HG02759 (cell line): ENCODE measurements at regions not wholly inside any gene's neighbourhood (a gene's known extent, or its start where the extent isn't known, plus 50 kb on each side); places are given as distances from the start of the nearest gene placed in this dataset.
"Not testable (repeated sequence)": the region's sequence is repeated elsewhere in the genome, so short reads cannot be mapped to it uniquely, and the experiment has no call there.

ENCODE experiments used
- ATAC-seq: cut with Tn5 transposase; IDR thresholded peaks from one replicate; pipeline ENCODE4 v1.9.1; 2021; ENCODE audit warnings: mild to moderate bottlenecking, moderate library complexity; ENCODE audit not compliant: unreplicated experiment

DNA sequence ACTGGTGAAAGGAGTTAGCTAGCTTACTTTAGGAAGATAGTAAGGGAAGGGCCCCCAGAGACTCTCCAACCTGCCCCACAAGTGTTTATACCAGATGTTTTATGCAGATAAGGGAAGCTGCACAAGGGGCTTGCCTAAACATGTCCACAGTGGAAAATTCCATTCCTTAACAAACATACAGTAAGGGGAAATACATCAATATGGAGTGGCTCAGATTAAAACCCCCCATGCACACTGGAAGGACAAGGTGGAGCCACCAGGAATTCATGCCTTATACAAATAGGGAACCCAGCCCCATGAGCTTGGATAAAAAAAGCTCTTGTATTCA is 106.3 kb upstream of the GPBP1 start:
- ATAC-seq = no peak

DNA sequence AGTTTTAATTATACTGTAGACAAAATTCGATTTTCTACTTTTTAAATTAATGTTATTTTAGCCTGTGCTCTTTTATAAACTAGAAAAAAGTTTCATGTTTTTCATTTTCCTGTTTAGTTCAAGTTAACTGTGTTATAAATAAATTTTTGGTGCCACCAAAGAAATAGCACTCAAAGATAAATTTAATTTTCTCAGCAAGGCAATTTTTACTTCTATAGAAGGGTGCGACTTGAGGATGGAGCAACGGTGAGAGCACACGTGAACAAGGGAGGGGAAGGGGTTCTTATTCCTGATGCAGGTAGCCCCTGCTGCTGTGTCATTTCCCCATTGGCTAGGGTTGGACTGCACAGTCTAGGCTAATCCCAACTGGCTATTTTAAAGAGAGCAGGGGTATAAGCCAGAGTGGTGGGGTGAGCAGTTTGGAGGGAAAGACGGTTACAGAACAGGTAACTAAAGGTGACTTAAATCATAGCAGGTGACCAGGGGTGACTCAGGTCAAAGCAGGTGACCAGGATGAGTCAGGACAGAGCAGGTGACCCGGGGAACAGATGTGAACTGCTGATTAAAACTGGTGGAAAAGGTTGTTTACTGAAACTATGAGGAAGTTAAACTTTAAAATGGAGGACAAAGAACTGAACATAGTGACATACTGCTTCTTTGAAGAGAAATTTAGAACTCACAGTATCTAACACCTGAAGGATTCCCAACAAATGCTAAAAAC is 104.6 kb upstream of the GPBP1 start:
- ATAC-seq = no peak

DNA sequence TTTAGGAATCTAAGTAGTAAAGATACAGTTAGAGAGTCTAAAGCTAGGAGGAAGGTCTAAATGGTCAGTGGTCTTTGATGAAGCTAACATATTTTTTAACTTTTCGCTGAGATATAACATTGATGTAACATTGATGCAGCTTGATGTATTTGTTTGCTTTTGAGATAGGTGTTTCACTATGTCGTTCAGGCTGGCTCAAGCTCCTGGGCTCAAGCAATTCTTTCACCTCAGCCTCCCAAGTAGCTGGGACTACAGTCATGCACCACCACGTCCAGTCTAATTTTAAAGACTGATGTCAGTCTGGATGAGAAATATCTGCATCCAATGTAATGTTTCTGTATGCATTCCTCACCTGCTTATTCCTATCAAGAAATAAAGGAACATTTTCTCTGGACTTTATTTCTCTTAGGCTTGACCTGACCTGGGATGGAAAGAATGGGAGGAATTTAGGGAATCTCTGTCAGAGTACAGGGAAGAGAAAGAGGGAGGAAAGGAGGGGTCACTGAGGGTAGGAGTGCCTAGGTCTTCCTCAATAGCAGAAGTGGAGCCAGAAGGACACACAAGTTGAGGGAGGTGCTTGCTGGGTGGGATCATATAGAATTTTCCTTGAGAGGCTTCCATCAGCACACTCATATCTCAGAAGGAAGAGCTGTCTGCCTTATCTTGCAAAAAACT is 101.5 kb upstream of the GPBP1 start:
- ATAC-seq = no peak

DNA sequence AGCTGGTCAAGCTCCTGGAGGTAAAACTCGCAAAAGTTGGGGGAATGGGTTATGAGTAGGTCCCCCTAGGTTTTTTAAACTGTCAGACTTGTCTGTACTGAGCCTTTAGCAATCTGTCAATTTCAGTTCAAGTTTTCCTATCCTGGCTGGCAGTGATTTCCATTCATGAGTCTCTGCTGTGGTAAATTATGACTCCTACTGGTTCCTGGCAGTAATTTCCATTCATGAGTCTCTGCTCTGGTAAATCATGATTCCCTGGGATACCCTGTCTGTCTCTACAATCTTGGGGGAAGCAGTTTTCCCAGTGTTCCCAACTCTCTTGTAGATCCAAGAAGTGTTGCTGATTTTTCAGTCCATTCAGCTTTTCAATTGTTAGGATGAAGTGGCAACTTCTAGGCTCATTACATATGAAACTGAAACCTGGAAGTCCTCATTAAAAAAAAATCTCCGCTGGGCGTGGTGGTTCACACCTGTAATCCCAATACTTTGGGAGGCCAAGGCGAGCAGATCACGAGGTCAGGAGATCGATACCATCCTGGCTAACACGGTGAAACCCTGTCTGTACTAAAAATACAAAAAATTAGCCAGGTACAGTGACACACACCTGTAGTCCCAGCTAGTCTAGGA is 91.3 kb upstream of the GPBP1 start:
- no peak for ATAC-seq

DNA sequence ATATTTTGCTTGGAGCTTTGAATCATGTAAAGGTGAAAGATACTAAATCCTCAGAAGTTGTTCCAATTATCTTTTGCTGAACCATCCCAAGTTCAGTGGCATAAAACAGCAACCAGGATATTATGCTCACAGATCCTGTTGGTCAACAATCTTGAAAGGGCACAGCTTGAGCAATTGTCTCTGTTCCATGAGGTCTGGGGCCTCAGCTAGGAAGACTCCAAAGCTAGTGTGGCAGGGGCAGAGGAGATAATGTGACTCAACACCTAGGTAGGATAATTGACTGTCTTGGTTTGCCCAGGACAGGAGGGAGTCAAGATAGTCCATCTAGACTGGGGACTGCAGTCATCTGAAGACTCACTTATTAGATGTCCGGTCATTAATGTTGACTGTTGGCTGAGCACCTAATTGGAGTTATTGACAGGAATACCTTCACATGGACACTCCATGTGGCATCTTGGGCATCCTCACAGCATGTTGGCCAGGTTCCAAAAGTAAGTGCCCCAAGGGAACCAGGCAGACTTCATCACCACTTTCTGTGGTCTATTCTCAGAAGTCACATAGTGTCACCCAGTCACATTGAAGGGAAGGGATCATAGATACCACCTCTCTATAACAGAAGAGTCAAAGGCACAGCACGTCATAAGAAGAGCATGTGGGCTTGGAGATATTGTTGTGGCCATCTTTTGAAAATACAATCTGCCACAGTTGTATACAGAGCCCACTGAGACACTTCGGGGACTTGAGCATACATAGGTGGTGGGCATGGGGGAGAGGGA is 88.4 kb upstream of the GPBP1 start:
- ATAC-seq = no peak

DNA sequence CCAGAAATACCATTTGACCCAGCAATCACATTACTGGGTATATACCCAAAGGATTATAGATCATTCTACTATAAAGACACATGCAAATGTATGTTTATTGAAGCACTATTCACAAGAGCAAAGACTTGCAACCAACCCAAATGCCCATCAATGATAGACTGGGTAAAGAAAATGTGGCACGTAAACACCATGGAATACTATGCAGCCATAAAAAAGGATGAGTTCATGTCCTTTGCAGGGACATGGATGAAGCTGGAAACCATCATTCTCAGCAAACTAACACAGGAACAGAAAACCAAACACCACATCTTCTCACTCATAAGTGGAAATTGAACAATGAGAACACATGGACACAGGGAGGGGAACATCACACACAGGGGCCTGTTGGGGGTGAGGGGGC is 85.9 kb upstream of the GPBP1 start:
- not testable (repeated sequence) for ATAC-seq

DNA sequence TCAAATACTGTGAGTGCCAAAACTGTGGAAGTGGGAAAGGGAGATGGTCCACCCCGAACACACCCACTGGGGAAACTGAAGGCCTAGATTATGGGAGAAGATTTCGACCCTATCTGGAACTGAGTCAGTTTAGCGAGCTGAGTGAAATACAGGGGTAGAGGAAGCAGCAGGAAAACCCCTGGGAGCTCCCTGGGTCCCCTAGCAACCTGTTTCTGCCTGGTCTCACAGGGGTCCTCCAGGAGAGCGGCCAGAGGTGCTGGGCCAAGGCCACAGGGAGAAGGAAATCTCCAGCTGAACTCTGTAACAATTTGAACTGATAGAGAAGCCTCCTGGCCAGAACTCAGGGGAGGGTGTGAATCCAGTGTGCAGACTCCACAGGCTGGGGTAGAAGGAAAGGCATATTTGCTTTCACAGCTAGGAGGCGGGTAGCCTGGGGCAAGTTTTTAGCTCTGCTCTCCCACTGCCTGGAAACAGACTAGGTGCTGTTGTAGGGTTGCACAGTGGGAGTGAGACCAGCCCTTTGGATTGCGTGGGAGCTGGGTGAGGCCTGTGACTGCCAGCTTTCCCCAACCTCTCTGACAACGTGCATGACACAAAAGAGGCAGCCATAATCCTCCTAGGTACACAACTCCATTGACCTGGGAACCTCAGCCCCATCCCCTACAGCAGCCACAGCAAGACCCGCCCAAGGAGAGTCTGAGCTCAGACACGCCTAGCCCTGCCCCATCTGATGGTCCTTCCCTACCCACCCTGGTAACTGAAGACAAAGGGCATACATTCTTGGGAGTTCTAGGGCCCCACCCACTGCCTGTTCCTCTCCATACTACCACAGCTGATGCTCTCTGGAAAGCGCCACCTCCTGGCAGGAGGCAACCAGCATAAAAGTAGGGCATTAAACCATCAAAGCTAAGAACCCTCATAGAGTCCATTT is 78.8 kb upstream of the GPBP1 start:
- ATAC-seq = no peak

DNA sequence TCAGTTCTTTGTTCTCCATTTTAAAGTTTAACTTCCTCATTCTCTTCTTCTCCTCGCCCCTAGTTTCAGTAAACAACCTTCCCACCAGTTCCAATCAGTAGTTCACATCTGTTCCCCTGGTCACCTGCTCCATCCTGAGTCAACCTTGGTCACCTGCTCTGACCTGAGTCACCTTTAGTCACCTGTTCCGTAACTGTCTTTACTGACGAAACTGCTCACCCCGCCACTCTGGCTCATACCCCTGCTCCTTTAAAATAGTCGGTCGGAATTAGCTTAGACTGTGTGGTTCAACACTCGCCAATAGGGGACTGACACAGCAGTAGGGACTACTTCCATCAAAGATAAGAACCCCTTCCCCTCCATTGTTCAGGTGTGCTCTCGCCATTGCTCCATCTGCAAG is 76.3 kb upstream of the GPBP1 start:
- no peak for ATAC-seq

DNA sequence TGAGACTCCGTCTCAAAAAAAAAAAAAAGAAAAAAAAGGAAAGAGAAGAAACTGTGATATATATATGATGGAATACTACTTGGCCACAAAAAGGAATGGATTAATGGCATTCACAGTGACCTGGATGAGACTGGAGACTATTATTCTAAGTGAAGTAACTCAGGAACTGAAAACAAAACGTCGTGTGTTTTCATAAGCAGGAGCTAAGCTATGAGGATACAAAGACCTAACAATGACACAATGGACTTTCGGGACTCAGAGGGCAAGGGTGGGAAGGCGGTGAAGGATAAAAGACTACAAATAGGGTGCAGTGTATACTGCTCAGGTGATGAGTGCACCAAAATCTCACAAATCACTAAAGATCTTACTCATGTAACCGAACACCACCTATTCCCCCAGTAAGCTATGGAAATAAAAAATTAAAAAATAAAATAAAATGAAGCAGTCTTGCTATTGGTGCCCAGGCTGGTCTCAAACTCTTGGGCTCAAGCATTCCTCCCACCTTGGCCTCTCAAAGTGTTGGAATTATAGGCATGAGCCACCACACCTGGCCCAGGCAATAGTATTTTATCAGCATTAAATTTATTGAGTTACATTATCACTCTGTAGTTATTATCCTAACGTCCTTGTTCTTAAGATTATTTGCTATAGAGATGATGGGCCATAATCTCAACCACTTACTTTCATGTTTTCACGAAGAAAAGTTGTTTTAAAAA is 71.5 kb upstream of the GPBP1 start:
- ATAC-seq = no peak

DNA sequence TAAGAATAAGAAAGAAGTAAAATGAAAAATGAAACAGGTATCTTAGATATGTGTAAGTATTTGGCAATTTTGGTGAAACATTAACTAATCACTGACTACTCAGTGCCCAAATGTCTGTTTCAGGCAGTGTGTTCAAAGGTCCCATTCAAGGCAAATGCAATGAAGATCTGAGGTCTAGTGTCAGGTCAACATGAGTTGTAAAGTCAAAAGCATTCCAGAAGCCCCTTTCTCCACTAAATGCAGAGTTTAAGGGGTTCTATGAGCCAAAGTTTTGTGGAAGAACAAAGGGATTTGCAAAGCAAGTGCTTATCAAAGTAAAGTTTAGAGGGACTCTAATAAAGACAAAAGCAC is 71.0 kb upstream of the GPBP1 start:
- no peak for ATAC-seq

DNA sequence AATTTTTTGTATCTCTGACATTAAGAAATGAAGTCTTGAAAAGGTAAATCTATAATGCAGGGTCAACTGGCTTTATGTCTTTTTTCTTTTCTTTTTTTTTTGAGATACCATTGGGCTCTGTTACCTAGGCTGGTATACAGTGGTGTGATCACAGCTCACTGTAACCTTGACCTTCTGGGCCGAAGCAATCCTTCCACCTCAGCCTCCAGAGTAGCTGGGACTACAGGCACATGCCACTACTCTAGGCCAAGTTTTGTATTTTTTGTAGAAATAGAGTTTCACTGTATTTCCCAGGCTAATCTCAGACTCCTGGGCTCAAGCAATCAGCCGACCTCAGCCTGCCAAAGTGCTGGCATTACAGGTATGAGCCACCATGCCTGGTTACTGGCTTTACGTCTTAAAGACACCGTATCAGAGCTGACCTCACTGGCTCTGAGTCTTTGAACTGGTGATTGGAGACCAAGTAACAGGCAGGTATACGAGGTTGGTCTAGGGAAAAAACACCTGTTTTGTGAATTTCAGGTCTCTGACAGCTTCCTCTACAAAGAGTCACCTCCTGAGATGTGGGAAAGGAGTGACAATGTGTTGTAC is 70.4 kb upstream of the GPBP1 start:
- no peak for ATAC-seq

DNA sequence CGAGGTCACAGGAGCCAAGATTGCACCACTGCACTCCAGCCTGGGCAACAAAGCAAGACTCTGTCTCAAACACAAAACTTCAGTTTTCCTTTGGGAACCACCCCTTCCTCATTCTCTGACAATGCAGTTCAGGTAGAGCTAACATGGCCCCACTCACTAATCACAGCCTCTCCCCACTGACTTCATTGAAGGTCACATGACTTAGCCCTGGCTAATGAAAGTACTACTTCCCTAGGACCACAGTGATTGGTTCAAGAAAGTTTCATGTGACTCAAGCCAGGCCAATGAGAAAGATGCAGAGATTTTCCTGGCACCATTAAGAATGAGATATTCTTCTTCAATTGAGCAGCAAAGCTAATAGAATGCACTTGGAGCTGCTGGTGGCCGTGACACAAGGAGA is 67.2 kb upstream of the GPBP1 start:
- no peak for ATAC-seq

DNA sequence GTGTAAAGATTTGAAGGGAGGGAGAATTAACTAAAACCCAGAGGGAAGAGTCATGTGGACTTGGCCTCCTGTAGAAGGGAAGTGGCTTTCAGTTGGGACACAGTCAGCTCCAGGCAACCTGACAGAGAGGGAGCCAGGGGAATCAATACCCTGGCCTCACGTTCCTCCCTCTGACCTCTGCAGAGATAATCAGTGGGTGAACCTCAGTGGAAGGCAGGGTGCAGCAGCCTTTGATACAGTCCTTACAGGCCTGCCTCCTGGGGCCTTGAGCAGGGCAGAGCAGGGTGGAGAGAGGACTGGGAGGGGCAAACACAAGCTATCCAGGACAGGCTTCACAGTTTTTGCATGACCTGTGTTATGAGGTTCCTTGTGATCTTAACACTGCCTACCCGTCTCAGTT is 61.9 kb upstream of the GPBP1 start:
- ATAC-seq = no peak

DNA sequence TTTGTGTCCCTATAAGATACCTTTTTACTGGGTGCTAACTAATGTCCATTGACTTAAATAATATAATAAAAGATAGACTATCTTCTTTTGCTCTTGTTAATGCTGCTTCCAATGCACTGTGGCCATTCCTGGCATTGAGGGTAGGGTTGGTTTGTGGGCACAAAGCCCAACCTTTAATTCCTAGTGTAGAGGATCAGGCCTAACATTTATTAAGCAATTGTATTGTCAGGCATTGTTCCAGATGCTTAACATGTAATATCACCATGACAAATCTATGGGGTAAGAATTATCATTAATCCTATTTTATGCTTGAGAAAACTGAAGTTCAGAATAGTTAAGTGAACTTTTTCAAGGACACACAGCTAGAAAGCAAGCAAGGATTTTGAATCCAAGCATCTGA is 60.4 kb upstream of the GPBP1 start:
- no peak for ATAC-seq

DNA sequence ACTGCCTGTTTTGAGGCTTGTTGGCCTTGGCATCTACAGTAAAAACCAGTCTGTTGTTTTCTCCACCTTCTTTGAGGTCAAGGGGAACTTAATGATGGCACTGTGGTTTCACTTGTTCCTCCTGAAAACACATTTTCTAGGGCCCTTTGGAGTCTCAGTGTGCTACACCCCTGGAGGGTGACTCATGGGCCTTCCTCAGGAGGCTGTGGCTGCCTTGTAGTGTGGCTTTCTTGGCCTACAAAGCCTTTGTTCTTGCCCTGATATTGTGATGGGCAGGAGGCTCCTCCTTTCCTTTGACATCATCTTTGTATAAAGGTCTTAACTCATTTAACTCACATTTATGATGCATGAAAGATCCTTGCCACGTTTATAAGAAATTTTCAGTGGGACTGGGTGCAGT is 56.3 kb upstream of the GPBP1 start:
- ATAC-seq = no peak

DNA sequence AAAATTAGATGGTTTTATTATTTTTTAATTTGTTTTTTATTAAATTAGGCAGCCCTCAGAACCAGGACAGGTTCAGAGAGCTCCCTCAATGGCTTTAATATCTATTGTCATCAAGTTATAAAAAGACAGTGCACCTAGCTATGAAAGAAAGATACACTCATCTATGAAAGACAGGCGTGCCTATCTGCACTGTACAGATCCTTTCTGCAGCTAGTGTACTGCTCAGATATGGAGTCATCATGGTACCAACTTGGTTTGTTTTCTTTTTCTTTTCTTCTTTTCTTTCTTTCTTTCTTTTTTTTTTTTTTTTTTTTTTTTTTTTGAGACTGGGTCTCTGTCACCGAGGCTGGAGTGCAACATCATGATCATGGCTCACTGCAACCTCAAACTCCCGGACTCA is 54.8 kb upstream of the GPBP1 start:
- ATAC-seq = no peak

DNA sequence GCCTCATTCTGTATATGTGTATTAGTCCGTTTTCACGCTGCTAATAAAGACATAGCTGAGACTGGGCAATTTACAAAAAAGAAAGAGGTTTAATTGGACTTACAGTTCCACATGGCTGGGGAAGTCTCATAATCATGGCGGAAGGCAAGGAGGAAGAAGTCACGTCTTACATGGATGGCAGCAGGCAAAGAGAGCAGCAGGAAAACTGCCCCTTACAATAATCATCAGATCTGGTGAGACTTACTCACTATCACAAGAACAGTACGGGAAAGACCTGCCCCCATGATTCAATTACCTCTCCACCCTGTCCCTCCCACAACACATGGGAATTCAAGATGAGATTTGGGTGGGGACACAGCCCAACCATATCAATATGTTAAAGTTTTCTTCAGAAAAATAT is 49.8 kb upstream of the GPBP1 start:
- ATAC-seq = no peak
